Body of pancreas (tissue), 4 donors: ENCODE measurements at regions not wholly inside any gene's neighbourhood (a gene's known extent, or its start where the extent isn't known, plus 50 kb on each side); places are given as distances from the start of the nearest gene placed in this dataset.
A peak's percentile ranks its signal among the peaks of the same experiment; 100 is the strongest.

Experiments
- POLR2A ChIP-seq, 3 donors: fragments of 450-650 bp; IDR thresholded peaks; one replicate each; pipeline ENCODE4 v1.6.1; 2016; ENCODE audit warnings: antibody characterized with exemption in 3 of 3, mild to moderate bottlenecking in 2 of 3
- TF ChIP-seq, protein P1 (sequence below), 7 experiments: fragments of 450-650 bp in 4 of 7; fragments of 200-600 bp in 3 of 7; sonication (generic) in 3 of 7; IDR thresholded peaks; one replicate each; pipeline ENCODE4 v1.5.1; 2016 to 2019; ENCODE audit warnings: antibody characterized with exemption in 7 of 7

- TF ChIP-seq, protein P1, sequence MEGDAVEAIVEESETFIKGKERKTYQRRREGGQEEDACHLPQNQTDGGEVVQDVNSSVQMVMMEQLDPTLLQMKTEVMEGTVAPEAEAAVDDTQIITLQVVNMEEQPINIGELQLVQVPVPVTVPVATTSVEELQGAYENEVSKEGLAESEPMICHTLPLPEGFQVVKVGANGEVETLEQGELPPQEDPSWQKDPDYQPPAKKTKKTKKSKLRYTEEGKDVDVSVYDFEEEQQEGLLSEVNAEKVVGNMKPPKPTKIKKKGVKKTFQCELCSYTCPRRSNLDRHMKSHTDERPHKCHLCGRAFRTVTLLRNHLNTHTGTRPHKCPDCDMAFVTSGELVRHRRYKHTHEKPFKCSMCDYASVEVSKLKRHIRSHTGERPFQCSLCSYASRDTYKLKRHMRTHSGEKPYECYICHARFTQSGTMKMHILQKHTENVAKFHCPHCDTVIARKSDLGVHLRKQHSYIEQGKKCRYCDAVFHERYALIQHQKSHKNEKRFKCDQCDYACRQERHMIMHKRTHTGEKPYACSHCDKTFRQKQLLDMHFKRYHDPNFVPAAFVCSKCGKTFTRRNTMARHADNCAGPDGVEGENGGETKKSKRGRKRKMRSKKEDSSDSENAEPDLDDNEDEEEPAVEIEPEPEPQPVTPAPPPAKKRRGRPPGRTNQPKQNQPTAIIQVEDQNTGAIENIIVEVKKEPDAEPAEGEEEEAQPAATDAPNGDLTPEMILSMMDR (IDR thresholded peaks at IDR 0.05), result peak; percentile 25 to 46 (median 35)
- TF ChIP-seq POLR2A (IDR thresholded peaks at IDR 0.05), result no peak
These were observed 63.5 kb upstream of the ARHGAP36 start for GRCh38 chrX:130994671-130995070.
